ENCODE measurements at regions not wholly inside any gene's neighbourhood (a gene's known extent, or its start where the extent isn't known, plus 50 kb on each side); places are given as distances from the start of the nearest gene placed in this dataset.

- TF ChIP-seq BCLAF1 (IDR thresholded peaks at IDR 0.05) (no peak), GABPB1 (CRISPR knock-in tag; IDR thresholded peaks at IDR 0.05) (no peak), TBX2 (CRISPR knock-in tag; IDR thresholded peaks at IDR 0.05; ENCODE audit: borderline replicate concordance) (no peak), ZSCAN30 (CRISPR knock-in tag; IDR thresholded peaks at IDR 0.05) (no peak), ZNF20 (CRISPR knock-in tag; IDR thresholded peaks at IDR 0.05) (no peak), ELF1 (CRISPR knock-in tag; IDR thresholded peaks at IDR 0.05) (no peak), CEBPZ (IDR thresholded peaks at IDR 0.05; ENCODE audit: low read length) (no peak), XBP1 (CRISPR knock-in tag; IDR thresholded peaks at IDR 0.05) (no peak), ZNF547 (CRISPR knock-in tag; IDR thresholded peaks at IDR 0.05) (no peak), NBN (conservative IDR thresholded peaks at IDR 0.05) (no peak), HNRNPLL (IDR thresholded peaks at IDR 0.05; ENCODE audit: low read depth, low read length, poor library complexity, severe bottlenecking) (no peak), CREB1 (IDR thresholded peaks at IDR 0.05) (no peak), CREB1 (CRISPR knock-in tag; IDR thresholded peaks at IDR 0.05) (no peak), TAF1 (CRISPR knock-in tag; IDR thresholded peaks at IDR 0.05) (no peak), SNAPC2 (CRISPR knock-in tag; IDR thresholded peaks at IDR 0.05) (no peak)
Measured at GRCh38 chr1:220367833-220368232, 95.6 kb upstream of the RAB3GAP2 start (continued).
